SK-N-SH (cell line): ENCODE measurements at regions not wholly inside any gene's neighbourhood (a gene's known extent, or its start where the extent isn't known, plus 50 kb on each side); places are given as distances from the start of the nearest gene placed in this dataset.

Source experiments
- CTCF ChIA-PET: fragments of 300-600, 350-600 bp; formaldehyde crosslinking; extraction: SDS; loops from one replicate; lab custom pipeline; 2021; lab: Yijun Ruan, JAX
- POLR2A ChIA-PET: fragments of 350-600 bp; sonication (Branson Sonifier 250); formaldehyde crosslinking; extraction: SDS; loops from one replicate; lab custom pipeline; 2020; ENCODE audit warnings: antibody characterized with exemption, inconsistent platforms; lab: Yijun Ruan, JAX
- DNase-seq: peaks from one replicate; pipeline ENCODE4 v3.0.0; 2012
- H2AFZ ChIP-seq: fragments of 200-600 bp; sonication (generic); 2 replicates; pipeline ENCODE4 v1.8.1; 2016; ENCODE audit warnings: antibody characterized with exemption, mild to moderate bottlenecking, low read depth
- H3F3A ChIP-seq: fragments of 200-600 bp; sonication (generic); replicated peaks from 2 replicates; pipeline ENCODE3; 2016; ENCODE audit warnings: antibody characterized with exemption, mild to moderate bottlenecking; ENCODE audit not compliant: insufficient read depth
- H3K27ac ChIP-seq, 2 experiments: fragments of 200-500 bp in 1 of 2; fragments of 200-600 bp in 1 of 2; sonication (Bioruptor generic) in 1 of 2; sonication (generic), shearing (Covaris generic) in 1 of 2; 2 replicates each; pipeline versions ENCODE4 v1.5.1 to v1.6.1; 2014 to 2016; ENCODE audit warnings: low read depth in 2 of 2, inconsistent platforms in 1 of 2, low read length in 1 of 2, mild to moderate bottlenecking in 1 of 2, mixed read lengths in 1 of 2
- H3K27me3 ChIP-seq: fragments of 200-600 bp; sonication (generic), shearing (Covaris generic); 2 replicates; pipeline ENCODE4 v1.6.1; 2016; ENCODE audit warnings: mixed run types; ENCODE audit not compliant: insufficient read depth
- H3K36me3 ChIP-seq, 2 experiments: fragments of 200-500 bp in 1 of 2; fragments of 200-600 bp in 1 of 2; sonication (Bioruptor generic) in 1 of 2; sonication (generic) in 1 of 2; replicated peaks in 1 of 2; 2 replicates each; pipeline versions ENCODE3 to v1.5.1; 2014 to 2016; ENCODE audit warnings: low read length in 1 of 2, mild to moderate bottlenecking in 1 of 2; ENCODE audit not compliant: insufficient read depth in 2 of 2, control insufficient read depth in 1 of 2
- H3K4me1 ChIP-seq, 2 experiments: fragments of 200-500 bp in 1 of 2; fragments of 200-600 bp in 1 of 2; sonication (Bioruptor generic) in 1 of 2; sonication (generic), shearing (Covaris generic) in 1 of 2; 2 replicates each; pipeline versions ENCODE4 v1.5.1 to v1.6.1; 2014 to 2016; ENCODE audit warnings: low read depth in 1 of 2, low read length in 1 of 2, mixed run types in 1 of 2; ENCODE audit not compliant: insufficient read depth in 2 of 2, control insufficient read depth in 1 of 2
- H3K4me2 ChIP-seq: fragments of 200-600 bp; sonication (generic), shearing (Covaris generic); 2 replicates; pipeline ENCODE4 v1.6.1; 2017; ENCODE audit warnings: mixed run types
- H3K4me3 ChIP-seq, 2 experiments: fragments of 200-500 bp in 1 of 2; fragments of 200-600 bp in 1 of 2; sonication (Bioruptor generic) in 1 of 2; sonication (generic), shearing (Covaris generic) in 1 of 2; 2 replicates each; pipeline versions ENCODE4 v1.5.1 to v1.8.1; 2014 to 2016; ENCODE audit warnings: low read depth in 2 of 2, inconsistent platforms in 1 of 2, low read length in 1 of 2, mild to moderate bottlenecking in 1 of 2, mixed read lengths in 1 of 2, moderate library complexity in 1 of 2
- H3K79me2 ChIP-seq: fragments of 200-600 bp; sonication (generic); 2 replicates; pipeline ENCODE4 v1.8.1; 2017; ENCODE audit warnings: mild to moderate bottlenecking; ENCODE audit not compliant: insufficient read depth
- H3K9ac ChIP-seq: fragments of 200-600 bp; sonication (generic); 2 replicates; pipeline ENCODE4 v1.6.1; 2017; ENCODE audit warnings: mixed run types
- H3K9me2 ChIP-seq: fragments of 200-600 bp; sonication (generic); 2 replicates; pipeline ENCODE4 v1.6.1; 2017; ENCODE audit warnings: mixed run types
- H3K9me3 ChIP-seq: fragments of 200-600 bp; sonication (generic); 2 replicates; pipeline ENCODE4 v1.6.1; 2017; ENCODE audit warnings: mixed run types, mild to moderate bottlenecking, moderate library complexity
- H4K20me1 ChIP-seq: fragments of 200-600 bp; sonication (generic); 2 replicates; pipeline ENCODE4 v1.6.1; 2017; ENCODE audit warnings: mild to moderate bottlenecking, mixed run types; ENCODE audit not compliant: insufficient read depth
- CHD2 ChIP-seq: fragments of 150-350 bp; IDR thresholded peaks from 2 replicates; pipeline ENCODE4 v1.6.1; 2018; ENCODE audit warnings: low read length; ENCODE audit not compliant: partially characterized antibody
- CTCF ChIP-seq: fragments of 200-600 bp; sonication (generic); IDR thresholded peaks from 2 replicates; pipeline ENCODE4 v1.6.1; 2017; ENCODE audit warnings: antibody characterized with exemption, mild to moderate bottlenecking, moderate library complexity
- EP300 ChIP-seq, 2 experiments: IDR thresholded peaks; 2 replicates each; pipeline versions ENCODE4 v1.4.0 to v1.6.1; 2012; ENCODE audit warnings: borderline replicate concordance in 1 of 2, low read depth in 1 of 2, low read length in 1 of 2
- FOXM1 ChIP-seq: IDR thresholded peaks from 2 replicates; pipeline ENCODE4 v1.4.0; 2012; ENCODE audit warnings: low read depth, mild to moderate bottlenecking
- GABPA ChIP-seq: IDR thresholded peaks from 2 replicates; pipeline ENCODE4 v1.4.0; 2012; ENCODE audit warnings: low read depth, mild to moderate bottlenecking
- GATA2 ChIP-seq: sonication (generic); formaldehyde crosslinking; IDR thresholded peaks from 2 replicates; pipeline ENCODE4 v1.5.0; 2020; ENCODE audit warnings: mild to moderate bottlenecking, missing genetic modification reagents
- IRF3 ChIP-seq: fragments of 150-350 bp; IDR thresholded peaks from 2 replicates; pipeline ENCODE4 v1.6.1; 2016; ENCODE audit warnings: mild to moderate bottlenecking, low read depth, low read length
- JUND ChIP-seq: IDR thresholded peaks from 2 replicates; pipeline ENCODE4 v1.4.0; 2012
- MAX ChIP-seq: IDR thresholded peaks from 2 replicates; pipeline ENCODE4 v1.4.0; 2012; ENCODE audit warnings: low read depth
- MEF2A ChIP-seq: IDR thresholded peaks from 2 replicates; pipeline ENCODE4 v1.4.0; 2012; ENCODE audit warnings: low read depth, borderline replicate concordance
- NFIC ChIP-seq: IDR thresholded peaks from 2 replicates; pipeline ENCODE4 v1.4.0; 2012; ENCODE audit warnings: borderline replicate concordance
- POLR2AphosphoS5 ChIP-seq: IDR thresholded peaks from 2 replicates; pipeline ENCODE4 v1.6.1; 2012; ENCODE audit warnings: low read depth, low read length
- RCOR1 ChIP-seq: fragments of 150-350 bp; IDR thresholded peaks from 2 replicates; pipeline ENCODE4 v1.6.1; 2017; ENCODE audit warnings: antibody characterized with exemption, low read length
- REST ChIP-seq: IDR thresholded peaks from 2 replicates; pipeline ENCODE4 v1.6.1; 2012; ENCODE audit warnings: mild to moderate bottlenecking, low read depth, low read length, moderate library complexity
- RFX5 ChIP-seq: IDR thresholded peaks from 2 replicates; pipeline ENCODE4 v1.6.1; 2012; ENCODE audit warnings: mild to moderate bottlenecking, improper control_type of control experiment, low read length
- RXRA ChIP-seq: IDR thresholded peaks from 2 replicates; pipeline ENCODE4 v1.4.0; 2012; ENCODE audit warnings: low read depth, mild to moderate bottlenecking, borderline replicate concordance
- TAF1 ChIP-seq: IDR thresholded peaks from 2 replicates; pipeline ENCODE4 v1.6.1; 2012; ENCODE audit warnings: low read depth, mild to moderate bottlenecking, low read length, moderate library complexity, borderline replicate concordance
- USF1 ChIP-seq: IDR thresholded peaks from 2 replicates; pipeline ENCODE4 v1.4.0; 2012; ENCODE audit warnings: low read depth, borderline replicate concordance
- WGBS: methylation state at CpG from one replicate; pipeline ENCODE4 v1.1.6; 2017; ENCODE audit warnings: low lambda C conversion rate; 5-methylcytosine and 5-hydroxymethylcytosine counted together

GRCh38 chr10:2933071-2933470 is 134.3 kb upstream of the PFKP start:
- ChIA-PET CTCF (interaction anchor here (1.4 to 2.1 kb wide), 3 partner anchors 12 to 114 kb away, joined by 4 to 14 read pairs (median 5); no protein-coding TSS in a partner anchor), POLR2A (no interaction called here)
- Histone ChIP-seq H2AFZ (no peak overlapping the region), H3K27me3 (no peaks in the 10 kb centered on the region), H3K4me1 (peaks cover 8 to 11% of the 10 kb centered on the region in 2 experiments; a peak in 3 of 4 replicates), H3K79me2 (no peaks in the 10 kb centered on the region), H3K4me3 (no peak overlapping the region), H3K27ac (peak overlapping the region in 1 of 2 experiments; percentile 43; a peak in 2 of 4 replicates), H3K36me3 (no peaks in the 10 kb centered on the region), H3K9me2 (no peaks in the 10 kb centered on the region), H3K9ac (no peak overlapping the region), H3F3A (no peaks in the 10 kb centered on the region), H3K9me3 (no peaks in the 10 kb centered on the region), H4K20me1 (no peaks in the 10 kb centered on the region), H3K4me2 (0 out of 2 replicates have a peak overlapping the region, but pooled peaks have one; percentile 19)
- DNase-seq: peak; percentile 59
- TF ChIP-seq RXRA (no peak), REST (no peak), POLR2AphosphoS5 (no peak), IRF3 (no peak), MEF2A (no peak), RFX5 (no peak), CTCF (no peak), NFIC (no peak), TAF1 (no peak), USF1 (no peak), MAX (no peak), GABPA (no peak), FOXM1 (no peak), JUND (no peak), GATA2 (CRISPR knock-in tag) (no peak), CHD2 (no peak), EP300 (IDR thresholded peaks at IDR 0.05; ENCODE audit: borderline replicate concordance in 1 of 2, low read depth in 1 of 2, low read length in 1 of 2) (no peak), RCOR1 (no peak)
- WGBS: 57% methylated on average over 8 of the region's 10 CpGs
